Activated T-cell treated with anti-CD3 and anti-CD28 coated beads, Interleukin-2, amount 50 U/mL, for 72 hours (primary cell): ENCODE measurements at regions not wholly inside any gene's neighbourhood (a gene's known extent, or its start where the extent isn't known, plus 50 kb on each side); places are given as distances from the start of the nearest gene placed in this dataset.

Source experiments
- ATAC-seq, 2 donors: fragments of 150-1000 bp; cut with Tn5 transposase; replicated peaks in 1 of 2; 2 replicates each; pipeline ENCODE4 v1.10.0; 2021; ENCODE audit warnings: moderate library complexity in 2 of 2, mild to moderate bottlenecking in 1 of 2
- DNase-seq, 2 donors: peaks; one replicate each; pipeline ENCODE4 v3.0.0; 2021 to 2022; ENCODE audit warnings: mixed read lengths in 1 of 2
- H3K27ac Mint-ChIP-seq: one replicate; pipeline ENCODE4 v1.8.0; 2022; ENCODE audit warnings: mild to moderate bottlenecking, moderate library complexity, mixed read lengths
- H3K27me3 Mint-ChIP-seq: one replicate; pipeline ENCODE4 v1.8.0; 2022; ENCODE audit warnings: low read depth, mixed read lengths
- H3K36me3 Mint-ChIP-seq, 2 donors: one replicate each; pipeline ENCODE4 v1.8.0; 2022; ENCODE audit warnings: mixed read lengths in 2 of 2, mild to moderate bottlenecking in 1 of 2; ENCODE audit not compliant: insufficient read depth in 2 of 2
- H3K4me1 Mint-ChIP-seq: one replicate; pipeline ENCODE4 v1.8.0; 2022; ENCODE audit warnings: low read depth, mixed read lengths
- H3K4me3 Mint-ChIP-seq, 2 donors: one replicate each; pipeline ENCODE4 v1.8.0; 2022; ENCODE audit warnings: mild to moderate bottlenecking in 2 of 2, mixed read lengths in 2 of 2, moderate library complexity in 2 of 2
- H3K9me3 Mint-ChIP-seq, 2 donors: one replicate each; pipeline ENCODE4 v1.8.0; 2022; ENCODE audit warnings: mixed read lengths in 2 of 2

- no peak overlapping the region for H3K4me3 Mint-ChIP-seq
- H3K9me3 Mint-ChIP-seq = no peaks in the 10 kb centered on the region
- DNase-seq (no peak), ATAC-seq (no peak)
- no peaks in the 10 kb centered on the region for H3K4me1 Mint-ChIP-seq
- H3K36me3 Mint-ChIP-seq = no peaks in the 10 kb centered on the region
- no peak overlapping the region for H3K27ac Mint-ChIP-seq
- H3K27me3 Mint-ChIP-seq = peaks cover 14% of the 10 kb centered on the region
Observed at GRCh38 chr2:126790987-126791780, 107.5 kb upstream of the TEX51 start.

GRCh38 chr2:126792186-126792585 is 106.5 kb upstream of the TEX51 start:
- H3K36me3 Mint-ChIP-seq = no peaks in the 10 kb centered on the region
- H3K9me3 Mint-ChIP-seq = no peaks in the 10 kb centered on the region
- H3K4me1 Mint-ChIP-seq = no peaks in the 10 kb centered on the region
- H3K4me3 Mint-ChIP-seq = no peak overlapping the region
- H3K27me3 Mint-ChIP-seq = peaks cover 14% of the 10 kb centered on the region
- DNase-seq = no peak
- H3K27ac Mint-ChIP-seq = no peak overlapping the region
- no peak for ATAC-seq

- ATAC-seq (no peak), DNase-seq (no peak)
- H3K27me3 Mint-ChIP-seq = peaks cover 19% of the 10 kb centered on the region
- H3K36me3 Mint-ChIP-seq = no peaks in the 10 kb centered on the region
- no peak overlapping the region for H3K27ac Mint-ChIP-seq
- H3K4me3 Mint-ChIP-seq = no peak overlapping the region
- H3K9me3 Mint-ChIP-seq = no peaks in the 10 kb centered on the region
- H3K4me1 Mint-ChIP-seq = no peaks in the 10 kb centered on the region
Observed at GRCh38 chr2:126792993-126793392, 105.7 kb upstream of the TEX51 start.

GRCh38 chr2:126793885-126794613 is 104.6 kb upstream of the TEX51 start:
- Mint-ChIP-seq H3K9me3 (no peaks in the 10 kb centered on the region), H3K36me3 (no peaks in the 10 kb centered on the region), H3K27me3 (peaks cover 19% of the 10 kb centered on the region), H3K4me3 (no peak overlapping the region), H3K4me1 (no peaks in the 10 kb centered on the region), H3K27ac (no peak overlapping the region)
- ATAC-seq (no peak), DNase-seq (no peak)

GRCh38 chr2:126795656-126796055 is 103.0 kb upstream of the TEX51 start:
- H3K9me3 Mint-ChIP-seq = no peaks in the 10 kb centered on the region
- no peak overlapping the region for H3K4me3 Mint-ChIP-seq
- no peaks in the 10 kb centered on the region for H3K36me3 Mint-ChIP-seq
- no peak for ATAC-seq
- peaks cover 19% of the 10 kb centered on the region for H3K27me3 Mint-ChIP-seq
- H3K4me1 Mint-ChIP-seq = no peaks in the 10 kb centered on the region
- H3K27ac Mint-ChIP-seq = no peak overlapping the region
- no peak for DNase-seq

GRCh38 chr2:126796931-126797621 is 101.6 kb upstream of the TEX51 start:
- DNase-seq = no peak
- ATAC-seq = no peak
- Mint-ChIP-seq H3K9me3 (no peaks in the 10 kb centered on the region), H3K4me3 (no peak overlapping the region), H3K36me3 (no peaks in the 10 kb centered on the region), H3K27ac (no peak overlapping the region), H3K4me1 (no peaks in the 10 kb centered on the region), H3K27me3 (peaks cover 19% of the 10 kb centered on the region)

- Mint-ChIP-seq H3K9me3 (no peaks in the 10 kb centered on the region), H3K27ac (no peak overlapping the region), H3K4me1 (no peaks in the 10 kb centered on the region)
Observed at GRCh38 chr2:126797622-126798275, 100.9 kb upstream of the TEX51 start.

GRCh38 chr2:126798276-126799140 is 100.2 kb upstream of the TEX51 start:
- DNase-seq (no peak), ATAC-seq (no peak)
- H3K4me3 Mint-ChIP-seq = no peak overlapping the region
- H3K4me1 Mint-ChIP-seq = no peaks in the 10 kb centered on the region
- no peaks in the 10 kb centered on the region for H3K9me3 Mint-ChIP-seq
- no peak overlapping the region for H3K27ac Mint-ChIP-seq
- no peaks in the 10 kb centered on the region for H3K36me3 Mint-ChIP-seq
- H3K27me3 Mint-ChIP-seq = peaks cover 8% of the 10 kb centered on the region

More at GRCh38 chr2:126797622-126798275, 100.9 kb upstream of the TEX51 start:
- DNase-seq (no peak), ATAC-seq (no peak)
- Mint-ChIP-seq H3K4me3 (no peak overlapping the region), H3K36me3 (no peaks in the 10 kb centered on the region), H3K27me3 (peaks cover 16% of the 10 kb centered on the region)

GRCh38 chr2:126799301-126799700 is 99.4 kb upstream of the TEX51 start:
- no peak overlapping the region for H3K27ac Mint-ChIP-seq
- no peak for ATAC-seq
- H3K27me3 Mint-ChIP-seq = peaks cover 6% of the 10 kb centered on the region
- no peak for DNase-seq
- no peaks in the 10 kb centered on the region for H3K4me1 Mint-ChIP-seq
- H3K9me3 Mint-ChIP-seq = no peaks in the 10 kb centered on the region
- no peaks in the 10 kb centered on the region for H3K36me3 Mint-ChIP-seq
- no peak overlapping the region for H3K4me3 Mint-ChIP-seq

- ATAC-seq = no peak
- Mint-ChIP-seq H3K4me3 (no peak overlapping the region), H3K9me3 (no peaks in the 10 kb centered on the region), H3K27me3 (peaks cover 6% of the 10 kb centered on the region), H3K27ac (no peak overlapping the region), H3K4me1 (no peaks in the 10 kb centered on the region), H3K36me3 (no peaks in the 10 kb centered on the region)
- no peak for DNase-seq
Observed at GRCh38 chr2:126801473-126801872, 97.2 kb upstream of the TEX51 start.

- Mint-ChIP-seq H3K4me1 (no peaks in the 10 kb centered on the region), H3K36me3 (no peaks in the 10 kb centered on the region), H3K9me3 (no peaks in the 10 kb centered on the region), H3K27ac (no peak overlapping the region), H3K27me3 (peaks cover 6% of the 10 kb centered on the region), H3K4me3 (no peak overlapping the region)
- ATAC-seq (no peak), DNase-seq (no peak)
Observed at GRCh38 chr2:126802316-126802715, 96.4 kb upstream of the TEX51 start.

- no peak for DNase-seq
- H3K9me3 Mint-ChIP-seq = no peaks in the 10 kb centered on the region
- H3K36me3 Mint-ChIP-seq = no peaks in the 10 kb centered on the region
- no peak overlapping the region for H3K4me3 Mint-ChIP-seq
- H3K27ac Mint-ChIP-seq = no peak overlapping the region
- ATAC-seq = no peak
- no peaks in the 10 kb centered on the region for H3K4me1 Mint-ChIP-seq
- H3K27me3 Mint-ChIP-seq = peaks cover 1% of the 10 kb centered on the region
Observed at GRCh38 chr2:126802774-126803433, 95.8 kb upstream of the TEX51 start.
